ENCODE measurements at regions not wholly inside any gene's neighbourhood (a gene's known extent, or its start where the extent isn't known, plus 50 kb on each side); places are given as distances from the start of the nearest gene placed in this dataset.

GRCh38 chr12:74722709-74723108 is 185.1 kb downstream of the ATXN7L3B start:
- TF ChIP-seq CSRNP3 (CRISPR knock-in tag; IDR thresholded peaks at IDR 0.05) = no peak
- no peak for TF ChIP-seq ZC3H10 (CRISPR knock-in tag; IDR thresholded peaks at IDR 0.05)
- no peak for TF ChIP-seq ZFP30 (CRISPR knock-in tag; IDR thresholded peaks at IDR 0.05)
- no peak for TF ChIP-seq TSHZ2 (CRISPR knock-in tag; IDR thresholded peaks at IDR 0.05)
- TF ChIP-seq PATZ1 (CRISPR knock-in tag; IDR thresholded peaks at IDR 0.05; ENCODE audit: borderline replicate concordance) = no peak
- no peak for TF ChIP-seq ESRRG (CRISPR knock-in tag; IDR thresholded peaks at IDR 0.05)
- no peak for TF ChIP-seq CSDC2 (CRISPR knock-in tag; IDR thresholded peaks at IDR 0.05)
